HepG2 (cell line): ENCODE measurements at regions not wholly inside any gene's neighbourhood (a gene's known extent, or its start where the extent isn't known, plus 50 kb on each side); places are given as distances from the start of the nearest gene placed in this dataset.

Experiments used
- ATAC-seq: fragments of 200-7000 bp; cut with Tn5 transposase; 3 replicates; pipeline ENCODE4 v1.9.1; 2020; ENCODE audit warnings: mild to moderate bottlenecking, moderate library complexity
- BruUV-seq: library from RNA; stranded (reverse); fragments of 400-500 nt; replicated peaks from 2 replicates; lab custom pipeline; 2021; lab: Mats Ljungman, UMichigan
- CTCF ChIA-PET: fragments of 300-600 bp; formaldehyde crosslinking; extraction: SDS; loops from one replicate; lab custom pipeline; 2021; ENCODE audit warnings: low total read pairs, inconsistent platforms, low intra/inter-chr PET ratio; lab: Yijun Ruan, JAX
- POLR2A ChIA-PET: fragments of 350-600 bp; sonication (Branson Sonifier 250); formaldehyde crosslinking; loops from one replicate; lab custom pipeline; 2020; ENCODE audit warnings: antibody characterized with exemption, inconsistent platforms; lab: Yijun Ruan, JAX
- DNase-seq: peaks from one replicate; pipeline ENCODE4 v3.0.0-alpha.2; 2015; ENCODE audit warnings: low spot score
- FAIRE-seq: peaks from 3 replicates; lab custom pipeline; 2011; peaks lifted over from hg19 to GRCh38; lab: Jason Lieb, UNC
- H2AFZ ChIP-seq: one replicate; pipeline ENCODE4 v1.6.1; 2011; ENCODE audit warnings: low read length, inconsistent platforms
- H3K27ac ChIP-seq: fragments of 300-600 bp; 3 replicates; pipeline ENCODE4 v1.8.0; 2011; ENCODE audit warnings: mixed run types, mild to moderate bottlenecking, mixed read lengths, low read length, inconsistent platforms; ENCODE audit not compliant: insufficient read depth; ENCODE audit errors: extremely low read length
- H3K27me3 ChIP-seq, 2 experiments: fragments of 200-600 bp in 1 of 2; 2 replicates in 1 of 2; 3 replicates in 1 of 2; pipeline versions ENCODE4 v1.6.0 to v1.8.0; 2011; ENCODE audit warnings: low read length in 2 of 2, mild to moderate bottlenecking in 2 of 2, moderate library complexity in 2 of 2, inconsistent platforms in 1 of 2; ENCODE audit not compliant: insufficient read depth in 2 of 2, control insufficient read depth in 1 of 2
- H3K36me3 ChIP-seq, 2 experiments: fragments of 200-600 bp in 1 of 2; replicated peaks in 1 of 2; 2 replicates in 1 of 2; 3 replicates in 1 of 2; pipeline versions ENCODE4 v1.5.1 to v1.8.0; 2011; ENCODE audit warnings: low read length in 2 of 2, inconsistent platforms in 1 of 2; ENCODE audit not compliant: insufficient read depth in 2 of 2, control insufficient read depth in 1 of 2
- H3K4me1 ChIP-seq: 2 replicates; pipeline ENCODE4 v1.5.1; 2012; ENCODE audit warnings: low read length, inconsistent platforms; ENCODE audit not compliant: insufficient read depth
- H3K4me2 ChIP-seq: 2 replicates; pipeline ENCODE4 v1.6.0; 2011; ENCODE audit warnings: low read depth, low read length, inconsistent platforms
- H3K4me3 ChIP-seq, 3 experiments: fragments of 200-600 bp in 1 of 3; sonication (generic), shearing (Covaris generic) in 1 of 3; replicated peaks in 1 of 3; 2 replicates each; pipeline ENCODE4 v1.5.1; 2011 to 2016; ENCODE audit warnings: low read length in 3 of 3, inconsistent platforms in 2 of 3, low read depth in 2 of 3, mild to moderate bottlenecking in 2 of 3, control low read depth in 1 of 3, mixed read lengths in 1 of 3; ENCODE audit not compliant: insufficient read depth in 1 of 3
- H3K79me2 ChIP-seq: one replicate; pipeline ENCODE4 v1.6.1; 2011; ENCODE audit warnings: low read length, inconsistent platforms; ENCODE audit not compliant: insufficient read depth
- H3K9ac ChIP-seq: 2 replicates; pipeline ENCODE4 v1.6.0; 2011; ENCODE audit warnings: mild to moderate bottlenecking, low read depth, low read length, inconsistent platforms; ENCODE audit not compliant: insufficient read depth
- H3K9me3 ChIP-seq: 2 replicates; pipeline ENCODE4 v1.5.1; 2012; ENCODE audit warnings: mild to moderate bottlenecking, low read length
- H4K20me1 ChIP-seq: 2 replicates; pipeline ENCODE4 v1.6.0; 2011; ENCODE audit warnings: inconsistent platforms, mild to moderate bottlenecking, low read length, moderate library complexity; ENCODE audit not compliant: insufficient read depth
- AKNA ChIP-seq: sonication (generic); formaldehyde crosslinking; IDR thresholded peaks from 2 replicates; pipeline ENCODE4 v1.4.0; 2020; ENCODE audit warnings: missing genetic modification reagents, borderline replicate concordance
- MTA3 ChIP-seq: sonication (generic); formaldehyde crosslinking; IDR thresholded peaks from 2 replicates; pipeline ENCODE4 v1.4.0; 2020; ENCODE audit warnings: missing genetic modification reagents
- YEATS2 ChIP-seq: sonication (generic); formaldehyde crosslinking; IDR thresholded peaks from 2 replicates; pipeline ENCODE4 v1.4.0; 2020; ENCODE audit warnings: missing genetic modification reagents, borderline replicate concordance
- WGBS: methylation state at CpG from one replicate; pipeline ENCODE4 v1.1.6; 2017; ENCODE audit warnings: low lambda C conversion rate; 5-methylcytosine and 5-hydroxymethylcytosine counted together
- in situ Hi-C: cut with HindIII; loops from 2 replicates; pipeline ENCODE4 v1.10.0; 2017; ENCODE audit warnings: low pct_unique_long_range_greater_than_20kb; ENCODE audit not compliant: extremely low pct_ligation_motif_present
- intact Hi-C: fragments of 100-400 bp; cut with micrococcal nuclease; formaldehyde crosslinking; loops from one replicate; pipeline ENCODE4 v1.10.0; 2022; ENCODE audit not compliant: unreplicated experiment

- ATAC-seq: no peak
- TF ChIP-seq MTA3: no peak
- TF ChIP-seq YEATS2 (CRISPR knock-in tag): no peak
- no peak for TF ChIP-seq AKNA (CRISPR knock-in tag)
- intact Hi-C loops: no loop called here
- Histone ChIP-seq H3K36me3 (no peaks in the 10 kb centered on the region), H3K9ac (no peak overlapping the region), H2AFZ (no peak overlapping the region), H3K4me3 (no peak overlapping the region), H3K4me2 (no peak overlapping the region), H3K9me3 (no peaks in the 10 kb centered on the region), H3K4me1 (no peaks in the 10 kb centered on the region), H3K79me2 (no peaks in the 10 kb centered on the region), H3K27me3 (no peaks in the 10 kb centered on the region), H3K27ac (no peak overlapping the region), H4K20me1 (no peaks in the 10 kb centered on the region)
- POLR2A ChIA-PET: no interaction called here
- BruUV-seq: no TSS peak
- no peak for DNase-seq
- CTCF ChIA-PET: no interaction called here
- no peak for FAIRE-seq
- 4% methylated on average over 5 of the region's 5 CpGs for WGBS
- in situ Hi-C loops: no loop called here
These were observed 250.9 kb downstream of the DSEL start for GRCh38 chr18:67265464-67266245.
